GM19023 (cell line): ENCODE measurements at regions not wholly inside any gene's neighbourhood (a gene's known extent, or its start where the extent isn't known, plus 50 kb on each side); places are given as distances from the start of the nearest gene placed in this dataset.

Source experiments
- ATAC-seq: cut with Tn5 transposase; IDR thresholded peaks from one replicate; pipeline ENCODE4 v1.9.1; 2021; ENCODE audit warnings: mild to moderate bottlenecking, moderate library complexity; ENCODE audit not compliant: unreplicated experiment

DNA sequence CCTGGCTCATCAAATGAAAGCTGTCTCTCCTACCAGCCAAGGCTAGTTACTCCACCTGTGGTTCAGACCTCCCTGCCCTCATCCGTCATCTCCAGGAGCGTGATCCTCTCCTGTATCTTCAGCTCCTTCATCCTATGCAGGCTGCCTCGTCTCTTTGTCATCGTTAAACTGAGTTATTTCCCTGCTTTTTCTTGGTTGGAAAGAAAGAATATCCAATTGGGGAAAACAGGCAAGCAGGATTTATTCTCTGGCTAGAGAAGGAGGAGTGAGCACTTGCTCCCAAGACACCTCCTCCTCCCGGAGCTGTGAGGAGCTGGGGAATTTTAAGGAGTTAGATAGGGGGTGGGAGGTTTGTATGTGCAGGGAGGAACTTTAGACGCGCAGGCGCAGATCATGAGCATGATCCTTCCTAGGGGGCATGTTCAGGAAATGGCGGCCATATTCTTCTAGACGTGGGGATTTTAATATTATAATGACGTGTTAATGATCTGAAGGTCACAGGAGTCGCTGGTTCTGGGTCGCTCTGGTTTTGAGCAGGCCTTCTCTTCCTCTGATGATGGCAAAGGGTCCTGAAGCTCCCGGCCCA, 156.4 kb upstream of the KL start:
- ATAC-seq = no peak

DNA sequence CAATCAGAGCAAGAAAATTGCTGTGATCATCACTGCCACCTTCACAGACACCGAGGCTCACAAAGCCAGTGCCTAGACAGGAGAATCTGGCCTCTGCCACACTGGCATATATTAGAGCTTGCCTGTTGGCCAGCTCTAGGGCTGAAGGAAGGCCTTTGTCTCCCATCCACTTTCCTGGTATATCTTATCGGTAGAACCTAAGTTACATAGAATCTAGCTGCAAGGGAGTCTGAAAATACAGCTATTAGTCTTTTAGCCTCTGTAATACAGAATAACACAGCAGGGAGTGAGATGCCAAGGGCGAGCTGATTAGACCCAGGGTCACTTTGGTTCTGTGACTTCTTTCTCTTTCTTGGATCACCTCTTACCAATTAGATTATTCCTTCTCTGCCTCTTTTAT, 154.9 kb upstream of the KL start:
- ATAC-seq = no peak

- no peak for ATAC-seq
These were observed 152.6 kb upstream of the KL start for GRCh38 chr13:32863596-32863995.

GRCh38 chr13:32866921-32867320, 149.3 kb upstream of the KL start:
- ATAC-seq = no peak

DNA sequence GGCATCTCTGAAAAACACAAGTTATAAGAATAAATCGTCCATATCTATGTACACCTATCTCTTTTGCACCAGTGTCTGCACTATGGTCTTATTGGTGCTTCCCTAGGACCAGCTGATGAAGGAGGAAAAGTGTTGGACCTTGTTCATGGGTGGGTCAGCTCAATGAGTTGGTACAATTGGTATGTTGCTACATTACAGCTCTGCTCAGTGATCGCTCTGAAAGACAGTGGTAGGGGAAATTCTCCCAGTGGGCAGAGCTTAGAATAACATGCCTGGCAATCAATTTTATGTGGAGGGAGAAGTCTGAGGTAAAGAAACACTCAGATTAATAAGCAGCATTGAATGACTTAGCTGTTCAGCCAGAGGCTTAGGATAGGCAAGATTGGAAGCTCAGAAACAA, 138.7 kb upstream of the KL start:
- no peak for ATAC-seq

DNA sequence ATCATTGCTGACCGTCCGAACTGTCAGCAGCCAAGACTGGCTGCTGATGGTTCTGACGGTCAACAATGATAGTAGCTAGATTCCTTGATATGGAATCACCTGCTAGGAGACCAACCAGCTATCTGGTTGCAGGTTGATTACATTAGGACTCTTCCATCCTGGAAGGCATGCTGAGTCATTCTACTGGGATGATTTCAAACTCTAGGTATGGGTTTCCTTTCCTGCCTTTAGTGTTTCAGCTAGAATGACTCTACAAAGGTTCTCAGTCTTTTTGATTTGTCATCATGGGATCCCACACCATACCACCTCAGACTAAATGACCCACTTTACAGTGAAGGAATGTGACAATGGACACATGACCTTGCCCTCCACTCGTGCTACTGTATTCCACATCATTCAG, 138.1 kb upstream of the KL start:
- no peak for ATAC-seq

DNA sequence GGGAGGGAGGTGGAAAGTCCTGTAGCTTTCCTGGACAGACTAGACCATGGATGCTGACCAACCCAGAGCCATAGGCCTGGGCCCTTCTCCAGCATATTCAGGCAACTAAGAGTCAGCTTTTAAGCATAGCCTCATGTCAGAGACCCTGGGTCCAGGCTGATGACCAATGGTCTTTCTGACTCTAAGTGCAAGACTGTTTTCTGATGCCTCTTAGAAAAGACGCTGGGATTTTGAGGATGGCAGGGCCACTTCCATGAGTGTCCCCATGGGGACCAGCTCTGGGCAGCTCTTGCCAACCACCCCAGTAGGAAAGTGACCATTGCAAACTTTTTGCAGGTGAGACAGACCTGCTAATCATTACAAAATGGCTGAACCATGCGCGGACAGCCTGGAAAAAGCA, 135.6 kb upstream of the KL start:
- no peak for ATAC-seq

DNA sequence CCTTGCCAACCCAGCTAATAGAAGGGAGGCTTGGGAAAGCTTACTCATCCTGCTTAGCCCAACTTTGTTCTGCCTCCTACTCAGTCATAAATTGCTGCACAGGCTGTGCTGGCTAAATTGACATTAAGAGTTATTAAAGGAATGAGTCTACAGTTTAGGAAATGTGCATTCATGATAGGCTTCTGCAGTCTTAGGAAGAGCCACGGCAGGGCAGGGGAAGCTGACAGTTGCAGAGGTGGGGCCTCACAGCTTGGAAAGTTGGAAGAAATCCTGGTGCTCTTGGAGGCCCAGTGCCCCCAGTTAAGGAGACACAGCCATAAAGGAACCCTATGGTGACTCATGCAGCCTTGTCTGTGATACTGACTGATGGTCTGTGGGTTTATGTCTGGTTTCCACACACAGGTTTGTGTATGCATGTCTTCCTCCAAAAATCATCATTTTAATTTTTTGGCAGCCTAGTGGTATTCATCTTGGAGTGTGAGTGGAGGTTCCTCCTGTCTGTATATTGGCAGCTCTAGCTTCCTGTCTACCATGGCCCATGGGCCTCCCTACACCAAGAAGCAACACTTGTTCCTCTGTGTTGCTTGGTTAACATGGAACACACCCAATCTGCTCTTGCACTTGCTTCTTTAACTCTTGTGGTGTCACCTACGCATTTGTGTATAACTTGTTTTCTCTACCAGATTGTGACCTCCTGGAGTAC, 135.0 kb upstream of the KL start:
- ATAC-seq = no peak

DNA sequence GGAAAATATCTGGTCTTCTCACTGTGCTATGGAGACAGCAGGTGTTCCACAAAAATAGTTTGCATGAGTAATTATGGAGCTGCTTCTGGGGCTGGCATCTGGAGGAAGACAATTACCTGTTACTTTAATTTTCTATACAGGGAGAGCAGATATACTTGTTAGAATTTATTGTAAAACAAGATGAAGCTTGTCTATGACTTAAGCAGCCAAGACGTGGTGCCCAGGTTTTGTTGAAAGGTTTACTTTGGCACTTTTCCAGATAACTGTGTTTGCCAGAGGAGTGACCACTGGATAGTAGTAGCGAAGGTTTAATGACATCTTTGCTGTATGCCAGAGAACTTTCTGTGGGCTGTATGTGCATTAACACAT, 134.5 kb upstream of the KL start:
- ATAC-seq = no peak

DNA sequence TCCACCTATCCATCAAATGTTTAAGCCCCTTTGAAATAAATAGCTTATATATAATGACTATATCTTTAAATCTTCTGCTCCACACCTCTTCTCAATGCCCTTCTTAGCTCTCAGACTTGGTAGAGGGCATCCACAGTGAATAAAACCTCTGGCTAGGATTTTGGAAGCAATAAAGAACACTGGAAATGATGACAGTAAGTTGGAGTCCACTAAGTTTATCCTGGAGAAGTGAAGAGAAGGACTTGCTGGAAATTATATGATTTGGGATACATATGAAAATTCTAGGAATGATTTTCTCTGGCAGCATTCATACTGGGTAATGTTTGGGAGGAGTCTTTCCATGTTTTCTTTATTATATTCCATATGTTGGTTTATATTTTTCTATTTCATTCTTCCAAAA, 133.5 kb upstream of the KL start:
- no peak for ATAC-seq

DNA sequence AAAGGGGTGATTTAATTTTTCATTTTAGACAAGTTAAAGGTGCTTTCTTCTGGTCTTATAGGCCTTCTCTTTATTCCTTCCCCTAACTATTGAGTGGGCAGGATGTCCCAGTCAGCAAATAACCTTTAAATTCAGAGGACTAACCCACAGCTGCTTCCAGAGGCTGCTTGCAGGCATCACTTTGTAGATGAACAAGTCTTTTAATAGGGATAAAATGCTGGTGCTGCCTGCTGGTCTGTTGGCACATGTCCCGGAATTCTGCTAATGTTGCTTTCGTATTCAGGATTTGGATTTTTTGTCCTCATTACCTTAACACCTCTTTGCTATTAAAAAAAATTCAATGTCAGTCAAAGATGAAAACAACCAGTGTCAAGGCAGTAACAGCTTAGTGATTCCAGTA, 132.7 kb upstream of the KL start:
- no peak for ATAC-seq

- ATAC-seq = no peak
These were observed 128.6 kb upstream of the KL start for GRCh38 chr13:32887617-32888016.

DNA sequence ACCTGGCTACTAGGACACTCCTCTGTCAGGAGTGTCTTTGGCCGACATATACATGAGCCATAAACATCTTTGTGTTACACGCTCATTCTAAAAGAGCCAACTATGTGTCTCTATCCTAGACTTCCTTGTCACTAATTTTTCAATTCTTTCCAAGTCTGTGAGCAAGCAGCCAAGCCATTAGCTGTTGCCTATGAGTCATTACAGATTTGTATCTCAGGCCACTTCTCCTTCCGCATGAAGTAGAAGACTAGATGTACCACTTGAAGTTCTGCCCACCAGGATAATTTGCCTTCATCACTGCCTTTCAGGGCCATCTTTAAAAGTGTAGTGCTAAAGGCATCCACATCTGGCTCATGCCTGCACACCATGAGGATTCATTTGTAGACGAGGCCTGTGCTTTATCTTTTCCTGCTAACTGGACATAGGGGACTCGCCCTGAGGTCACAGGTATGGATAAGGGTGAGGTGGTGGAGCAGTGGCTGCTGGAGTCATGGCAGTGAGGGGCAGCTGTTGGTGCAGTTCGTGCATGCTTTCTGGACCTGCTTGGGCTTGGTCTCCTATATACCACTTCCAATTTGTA, 126.1 kb upstream of the KL start:
- no peak for ATAC-seq

DNA sequence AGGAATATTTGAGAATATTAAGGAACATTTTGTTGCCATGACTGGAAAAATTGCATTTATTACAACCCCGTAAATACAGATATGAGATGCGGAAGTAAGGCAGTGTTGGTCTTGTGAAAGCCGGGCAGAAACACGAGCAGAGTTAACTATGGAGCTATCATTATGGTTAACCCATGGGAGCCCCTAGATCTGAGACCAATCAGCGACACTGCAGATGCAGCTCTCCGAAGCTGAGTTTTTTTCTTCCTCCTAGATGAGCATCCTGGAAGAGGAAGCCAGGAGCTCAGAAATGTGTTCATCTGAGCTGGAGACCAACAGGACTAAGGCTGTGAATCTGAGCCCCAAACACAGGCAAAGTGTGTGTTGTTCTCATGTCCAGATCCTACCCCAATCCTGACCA, 123.0 kb upstream of the KL start:
- ATAC-seq = no peak

GRCh38 chr13:32894589-32895001, 121.6 kb upstream of the KL start:
- ATAC-seq = no peak

GRCh38 chr13:32895296-32895695, 120.9 kb upstream of the KL start:
- ATAC-seq = no peak

DNA sequence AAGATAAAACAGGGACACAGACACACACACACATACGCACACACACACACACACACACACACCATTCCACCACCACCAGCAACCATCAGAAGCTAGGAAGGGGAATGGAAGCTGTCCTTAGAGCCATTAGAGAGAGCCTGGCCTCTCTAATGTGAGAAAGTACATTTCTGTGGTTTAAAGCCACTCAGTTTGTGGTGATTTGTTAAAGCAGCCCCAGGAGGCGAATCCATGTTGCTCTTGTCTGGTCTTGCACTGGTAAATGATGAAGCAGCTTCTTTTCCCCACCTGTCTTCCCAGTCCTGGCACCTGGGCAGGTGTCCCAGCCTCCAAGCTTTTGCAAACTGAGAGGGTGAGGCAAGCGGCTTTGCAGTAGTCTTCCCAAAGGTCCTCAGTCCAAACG, 118.9 kb upstream of the KL start:
- no peak for ATAC-seq

DNA sequence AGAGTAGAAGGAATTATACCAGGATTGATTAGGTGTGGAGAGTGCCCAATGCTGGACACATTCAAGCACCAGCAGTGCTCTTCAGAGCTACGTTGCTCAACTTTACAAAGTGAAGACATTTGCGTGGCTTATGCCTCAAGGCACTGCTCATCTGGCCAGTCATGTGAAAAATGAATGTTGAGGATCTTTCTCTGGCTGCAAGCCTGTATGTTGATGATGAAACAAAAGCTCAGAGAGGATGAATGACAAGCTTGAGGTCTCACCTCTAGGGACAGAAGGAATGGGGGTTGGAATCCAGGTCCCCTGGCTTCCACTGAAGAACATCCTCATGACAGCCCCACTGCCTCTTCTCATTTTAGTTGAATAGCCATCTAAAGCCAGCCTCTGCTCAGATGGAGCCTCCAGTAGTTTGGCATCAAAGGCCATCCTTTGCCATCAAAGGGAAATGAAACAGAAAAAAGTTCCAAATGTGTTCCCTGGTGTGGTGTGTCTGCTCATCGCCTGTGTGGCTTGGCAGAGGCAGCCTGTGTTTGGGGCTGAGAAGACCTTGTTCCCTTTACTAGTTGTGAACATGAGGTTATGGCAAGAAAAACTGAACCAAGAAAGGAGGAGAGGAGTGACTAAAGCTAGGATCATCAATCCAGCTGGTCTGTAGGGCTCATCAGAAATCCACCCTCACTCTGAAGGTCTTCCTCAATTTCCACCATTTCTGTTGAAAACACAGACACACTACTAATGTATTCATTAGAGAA, 114.0 kb upstream of the KL start:
- ATAC-seq = no peak

- ATAC-seq = no peak
These were observed 113.3 kb upstream of the KL start for GRCh38 chr13:32902874-32903273.

DNA sequence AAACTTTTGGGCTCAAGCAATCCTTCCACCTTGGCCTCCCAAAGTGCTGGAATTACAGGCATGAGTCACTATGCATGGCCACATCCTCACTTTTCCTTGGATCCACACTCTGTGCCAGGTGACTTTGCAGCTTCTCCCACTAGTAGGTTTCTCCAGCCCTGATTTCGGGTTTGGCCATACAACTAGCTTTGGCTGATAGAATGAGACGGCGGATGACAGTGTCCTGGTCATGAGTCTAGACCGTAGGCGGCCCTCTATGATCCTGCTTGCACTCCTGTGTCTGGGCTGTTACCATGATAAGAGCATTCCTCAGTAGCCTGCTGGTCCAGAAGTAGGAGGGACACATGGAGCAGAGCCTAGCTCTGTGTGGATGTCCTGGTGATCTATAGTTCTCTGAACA, 112.5 kb upstream of the KL start:
- no peak for ATAC-seq

- ATAC-seq = no peak
These were observed 112.0 kb upstream of the KL start for GRCh38 chr13:32904266-32904665.
